CD14-positive monocyte (primary cell): ENCODE measurements at regions not wholly inside any gene's neighbourhood (a gene's known extent, or its start where the extent isn't known, plus 50 kb on each side); places are given as distances from the start of the nearest gene placed in this dataset.

Source experiments
- DNase-seq, 3 donors: peaks; one replicate each; pipeline ENCODE4 v3.0.0-alpha.2; 2011 to 2022
- H2AFZ ChIP-seq: 2 replicates; pipeline ENCODE4 v1.6.0; 2012; ENCODE audit warnings: mild to moderate bottlenecking, low read depth, low read length, inconsistent platforms; ENCODE audit not compliant: insufficient read depth, poor library complexity, severe bottlenecking
- H3K27ac ChIP-seq, 2 donors: 1 replicate in 1 of 2; 2 replicates in 1 of 2; pipeline ENCODE4 v1.5.1; 2012 to 2013; ENCODE audit warnings: low read length in 2 of 2, control low read depth in 1 of 2, inconsistent platforms in 1 of 2, low read depth in 1 of 2, mild to moderate bottlenecking in 1 of 2
- H3K27me3 ChIP-seq, 2 donors: one replicate each; pipeline versions ENCODE4 v1.6.0 to v1.6.1; 2011 to 2013; ENCODE audit warnings: low read length in 2 of 2; ENCODE audit not compliant: control insufficient read depth in 2 of 2, insufficient read depth in 2 of 2
- H3K36me3 ChIP-seq, 2 donors: replicated peaks in 1 of 2; 1 replicate in 1 of 2; 2 replicates in 1 of 2; pipeline versions ENCODE4 v1.5.1 to v1.6.1; 2012 to 2013; ENCODE audit warnings: low read length in 2 of 2, control low read depth in 1 of 2, inconsistent platforms in 1 of 2, mild to moderate bottlenecking in 1 of 2; ENCODE audit not compliant: insufficient read depth in 2 of 2, control insufficient read depth in 1 of 2
- H3K4me1 ChIP-seq, 2 donors: 1 replicate in 1 of 2; 2 replicates in 1 of 2; pipeline versions ENCODE4 v1.5.1 to v1.6.1; 2012 to 2013; ENCODE audit warnings: low read length in 2 of 2, control low read depth in 1 of 2, inconsistent platforms in 1 of 2, mild to moderate bottlenecking in 1 of 2, moderate library complexity in 1 of 2; ENCODE audit not compliant: insufficient read depth in 2 of 2, control insufficient read depth in 1 of 2
- H3K4me2 ChIP-seq: replicated peaks from 2 replicates; pipeline ENCODE3; 2012; ENCODE audit warnings: low read length, moderate library complexity, mild to moderate bottlenecking; ENCODE audit not compliant: poor library complexity, severe bottlenecking; ENCODE audit errors: extremely low read depth
- H3K4me3 ChIP-seq, 3 experiments: fragments of 200-600 bp in 1 of 3; sonication (generic) in 1 of 3; replicated peaks in 1 of 3; 1 replicate in 2 of 3; 2 replicates in 1 of 3; pipeline ENCODE4 v1.5.1; 2011 to 2013; ENCODE audit warnings: low read length in 3 of 3, mild to moderate bottlenecking in 3 of 3, control low read depth in 2 of 3, low read depth in 2 of 3, inconsistent platforms in 1 of 3, moderate library complexity in 1 of 3
- H3K79me2 ChIP-seq: 2 replicates; pipeline ENCODE4 v1.6.0; 2012; ENCODE audit warnings: mild to moderate bottlenecking, control low read depth, inconsistent platforms, low read length, moderate library complexity; ENCODE audit not compliant: insufficient read depth
- H3K9ac ChIP-seq: 2 replicates; pipeline ENCODE4 v1.6.0; 2017; ENCODE audit warnings: low read length, mild to moderate bottlenecking; ENCODE audit not compliant: insufficient read depth, poor library complexity, severe bottlenecking
- H3K9me3 ChIP-seq, 2 donors: replicated peaks in 1 of 2; 1 replicate in 1 of 2; 2 replicates in 1 of 2; pipeline versions ENCODE4 v1.5.1 to v1.6.1; 2012 to 2013; ENCODE audit warnings: low read length in 2 of 2, control low read depth in 1 of 2; ENCODE audit not compliant: control insufficient read depth in 1 of 2, insufficient read depth in 1 of 2
- H4K20me1 ChIP-seq: 2 replicates; pipeline ENCODE4 v1.6.0; 2012; ENCODE audit warnings: mild to moderate bottlenecking, low read length, control low read depth, moderate library complexity; ENCODE audit not compliant: insufficient read depth
- H3K27ac Mint-ChIP-seq, 7 donors: one replicate each; pipeline ENCODE4 v1.8.0; 2020; ENCODE audit warnings: mild to moderate bottlenecking in 7 of 7, mixed read lengths in 7 of 7, moderate library complexity in 6 of 7, inconsistent platforms in 2 of 7
- H3K27me3 Mint-ChIP-seq, 3 donors: one replicate each; pipeline ENCODE4 v1.8.0; 2021 to 2022; ENCODE audit warnings: low read depth in 3 of 3, mild to moderate bottlenecking in 3 of 3, mixed read lengths in 3 of 3, moderate library complexity in 3 of 3, inconsistent platforms in 1 of 3
- H3K36me3 Mint-ChIP-seq, 2 donors: one replicate each; pipeline ENCODE4 v1.8.0; 2020; ENCODE audit warnings: mixed read lengths in 2 of 2, inconsistent platforms in 1 of 2, mild to moderate bottlenecking in 1 of 2
- H3K4me1 Mint-ChIP-seq: one replicate; pipeline ENCODE4 v1.8.0; 2020; ENCODE audit warnings: mild to moderate bottlenecking, mixed read lengths
- H3K4me3 Mint-ChIP-seq, 2 donors: one replicate each; pipeline ENCODE4 v1.8.0; 2020; ENCODE audit warnings: mild to moderate bottlenecking in 2 of 2, mixed read lengths in 2 of 2, moderate library complexity in 1 of 2
- H3K9me3 Mint-ChIP-seq, 7 donors: one replicate each; pipeline ENCODE4 v1.8.0; 2020 to 2022; ENCODE audit warnings: mixed read lengths in 7 of 7, mild to moderate bottlenecking in 6 of 7, moderate library complexity in 6 of 7, inconsistent platforms in 2 of 7
- CTCF ChIP-seq: fragments of 200-600 bp; IDR thresholded peaks from one replicate; pipeline ENCODE4 v1.8.0; 2022; ENCODE audit warnings: antibody characterized with exemption, mild to moderate bottlenecking
- whole genome bisulfite sequencing: methylation state at CpG from one replicate; pipeline ENCODE4 v1.1.5; 2013; ENCODE audit warnings: missing lambda C conversion rate; ENCODE audit not compliant: insufficient coverage; 5-methylcytosine and 5-hydroxymethylcytosine counted together
- intact Hi-C, 2 donors: fragments of 100-400 bp; cut with micrococcal nuclease; formaldehyde crosslinking; loops; one replicate each; pipeline versions ENCODE4 v1.15.0 to v1.15.1; 2023

GRCh38 chr6:109263873-109264700, 118.2 kb downstream of the CD164 start:
- H3K4me2 ChIP-seq, result no peak overlapping the region
- H3K79me2 ChIP-seq, result no peaks in the 10 kb centered on the region
- Mint-ChIP-seq H3K27ac (peak overlapping the region in 2 of 7 donors; percentile 15 to 38), H3K4me3 (no peak overlapping the region), H3K27me3 (no peaks in the 10 kb centered on the region), H3K9me3 (peaks cover 5 to 16% (median 7%) of the 10 kb centered on the region in 7 donors), H3K4me1 (peaks cover 7% of the 10 kb centered on the region), H3K36me3 (no peaks in the 10 kb centered on the region)
- TF ChIP-seq CTCF, result no peak
- H3K4me1 ChIP-seq, result no peaks in the 10 kb centered on the region
- no peak overlapping the region for H2AFZ ChIP-seq
- no peak overlapping the region for H3K4me3 ChIP-seq
- no peaks in the 10 kb centered on the region for H3K27me3 ChIP-seq
- no peak for DNase-seq
- H4K20me1 ChIP-seq, result no peaks in the 10 kb centered on the region
- WGBS, result 89% methylated on average over 1 of the region's 3 CpGs
- H3K36me3 ChIP-seq, result no peaks in the 10 kb centered on the region
- H3K9me3 ChIP-seq, result peaks cover 6 to 8% of the 10 kb centered on the region in 2 donors
- intact Hi-C loops, result loop anchor here in 1 of 2 donors (10.0 kb wide), 1 partner anchor 49 kb away; no protein-coding TSS in a partner anchor
- H3K9ac ChIP-seq, result no peak overlapping the region
- H3K27ac ChIP-seq, result no peak overlapping the region

GRCh38 chr6:109262261-109262660, 120.0 kb downstream of the CD164 start:
- H3K27ac Mint-ChIP-seq, result peak overlapping the region in 1 of 7 donors; percentile 34
- Histone ChIP-seq H3K9ac (no peak overlapping the region), H3K36me3 (no peaks in the 10 kb centered on the region), H3K4me1 (no peaks in the 10 kb centered on the region), H3K27me3 (no peaks in the 10 kb centered on the region), H4K20me1 (no peaks in the 10 kb centered on the region), H2AFZ (no peak overlapping the region), H3K4me3 (no peak overlapping the region), H3K9me3 (no peaks in the 10 kb centered on the region), H3K27ac (no peak overlapping the region), H3K4me2 (no peak overlapping the region), H3K79me2 (no peaks in the 10 kb centered on the region)
- DNase-seq, result no peak
- TF ChIP-seq CTCF, result no peak
- H3K27me3 Mint-ChIP-seq, result peaks cover 0 to 2% (median 0%) of the 10 kb centered on the region in 3 donors
- no peaks in the 10 kb centered on the region for H3K36me3 Mint-ChIP-seq
- 84% methylated on average over 5 of the region's 7 CpGs for WGBS
- H3K9me3 Mint-ChIP-seq, result peaks cover 0 to 8% (median 1%) of the 10 kb centered on the region in 7 donors
- peaks cover 7% of the 10 kb centered on the region for H3K4me1 Mint-ChIP-seq
- intact Hi-C loops, result loop anchor here in 1 of 2 donors (10.0 kb wide), 1 partner anchor 47 kb away; no protein-coding TSS in a partner anchor
- H3K4me3 Mint-ChIP-seq, result no peak overlapping the region
